SK-N-SH (cell line): ENCODE measurements at regions not wholly inside any gene's neighbourhood (a gene's known extent, or its start where the extent isn't known, plus 50 kb on each side); places are given as distances from the start of the nearest gene placed in this dataset.

Experiments used
- CTCF ChIP-seq: fragments of 200-600 bp; sonication (generic); IDR thresholded peaks from 2 replicates; pipeline ENCODE4 v1.6.1; 2017; ENCODE audit warnings: antibody characterized with exemption, mild to moderate bottlenecking, moderate library complexity
- EP300 ChIP-seq, 2 experiments: IDR thresholded peaks; 2 replicates each; pipeline versions ENCODE4 v1.4.0 to v1.6.1; 2012; ENCODE audit warnings: borderline replicate concordance in 1 of 2, low read depth in 1 of 2, low read length in 1 of 2
- GABPA ChIP-seq: IDR thresholded peaks from 2 replicates; pipeline ENCODE4 v1.4.0; 2012; ENCODE audit warnings: low read depth, mild to moderate bottlenecking
- RAD21 ChIP-seq: IDR thresholded peaks from 2 replicates; pipeline ENCODE4 v1.6.1; 2012; ENCODE audit warnings: mild to moderate bottlenecking, low read length
- RCOR1 ChIP-seq: fragments of 150-350 bp; IDR thresholded peaks from 2 replicates; pipeline ENCODE4 v1.6.1; 2017; ENCODE audit warnings: antibody characterized with exemption, low read length
- TEAD4 ChIP-seq: IDR thresholded peaks from 2 replicates; pipeline ENCODE4 v1.4.0; 2012; ENCODE audit warnings: mild to moderate bottlenecking, borderline replicate concordance; ENCODE audit not compliant: insufficient read depth
- USF1 ChIP-seq: IDR thresholded peaks from 2 replicates; pipeline ENCODE4 v1.4.0; 2012; ENCODE audit warnings: low read depth, borderline replicate concordance

GRCh38 chr5:166282939-166283338, 2008.5 kb upstream of the WWC1 start:
- TF ChIP-seq EP300 (IDR thresholded peaks at IDR 0.05; ENCODE audit: borderline replicate concordance in 1 of 2, low read depth in 1 of 2, low read length in 1 of 2), result no peak
- no peak for TF ChIP-seq GABPA
- no peak for TF ChIP-seq CTCF
- no peak for TF ChIP-seq USF1
- no peak for TF ChIP-seq RCOR1
- no peak for TF ChIP-seq RAD21
- TF ChIP-seq TEAD4, result no peak
